ENCODE measurements at regions not wholly inside any gene's neighbourhood (a gene's known extent, or its start where the extent isn't known, plus 50 kb on each side); places are given as distances from the start of the nearest gene placed in this dataset.

- DNase-seq = no peak
Measured at GRCh38 chr5:93926831-93927620, 185.6 kb upstream of the POU5F2 start.

- no peak for DNase-seq
Measured at GRCh38 chr5:93925321-93925720, 183.9 kb upstream of the POU5F2 start.

GRCh38 chr5:93924628-93925027, 183.2 kb upstream of the POU5F2 start:
- no peak for DNase-seq

- no peak for DNase-seq
Measured at GRCh38 chr5:93922551-93922950, 181.2 kb upstream of the POU5F2 start.

- no peak for DNase-seq
Measured at GRCh38 chr5:93921001-93921400, 179.6 kb upstream of the POU5F2 start.

- DNase-seq = no peak
Measured at GRCh38 chr5:93916872-93917271, 175.5 kb upstream of the POU5F2 start.

- peak in 1 of 2 donors; percentile 61 for DNase-seq
Measured at GRCh38 chr5:93915142-93915553, 173.7 kb upstream of the POU5F2 start.

- no peak for DNase-seq
Measured at GRCh38 chr5:93911609-93912008, 170.2 kb upstream of the POU5F2 start.

- no peak for DNase-seq
Measured at GRCh38 chr5:93909356-93909755, 168.0 kb upstream of the POU5F2 start.

GRCh38 chr5:93904917-93905316, 163.5 kb upstream of the POU5F2 start:
- DNase-seq = no peak

- no peak for DNase-seq
Measured at GRCh38 chr5:93902288-93902687, 160.9 kb upstream of the POU5F2 start.

- DNase-seq = no peak
Measured at GRCh38 chr5:93899026-93899600, 157.7 kb upstream of the POU5F2 start.

GRCh38 chr5:93894601-93895354, 153.4 kb upstream of the POU5F2 start:
- DNase-seq = no peak

GRCh38 chr5:93893075-93893474, 151.7 kb upstream of the POU5F2 start:
- no peak for DNase-seq

GRCh38 chr5:93892481-93892880, 151.1 kb upstream of the POU5F2 start:
- no peak for DNase-seq

- no peak for DNase-seq
Measured at GRCh38 chr5:93891491-93892480, 150.4 kb upstream of the POU5F2 start.

- DNase-seq = no peak
Measured at GRCh38 chr5:93890657-93891056, 149.3 kb upstream of the POU5F2 start.

- no peak for DNase-seq
Measured at GRCh38 chr5:93887678-93888077, 146.3 kb upstream of the POU5F2 start.

GRCh38 chr5:93886917-93887361, 145.5 kb upstream of the POU5F2 start:
- DNase-seq = no peak

GRCh38 chr5:93886098-93886806, 144.9 kb upstream of the POU5F2 start:
- no peak for DNase-seq

GRCh38 chr5:93884254-93884653, 142.9 kb upstream of the POU5F2 start:
- no peak for DNase-seq

- no peak for DNase-seq
Measured at GRCh38 chr5:93883459-93883858, 142.1 kb upstream of the POU5F2 start.

All from CD4-positive, alpha-beta T cell treated with Interleukin-4 for 1 hour (primary cell).